ENCODE measurements at regions not wholly inside any gene's neighbourhood (a gene's known extent, or its start where the extent isn't known, plus 50 kb on each side); places are given as distances from the start of the nearest gene placed in this dataset.

GRCh38 chr6:168774381-168774780 lies 333.4 kb downstream of the SMOC2 start:
- H3K27ac ChIP-seq (ENCODE audit: low read depth in 2 of 2, low read length in 1 of 2), result no peak overlapping the region
- H4K20me1 ChIP-seq (ENCODE audit: insufficient read depth), result no peaks in the 10 kb centered on the region
- H3K4me3 ChIP-seq (ENCODE audit: low read depth in 2 of 2, low read length in 1 of 2), result no peak overlapping the region
- H2AFZ ChIP-seq (ENCODE audit: low read depth), result no peak overlapping the region
- H3K9me3 ChIP-seq, result peaks cover 8% of the 10 kb centered on the region; the same call in 1 of the 2 replicates
- no peaks in the 10 kb centered on the region for H3K27me3 ChIP-seq (ENCODE audit: insufficient read depth)
- POLR2A ChIA-PET, result no interaction called here
- H3K4me1 ChIP-seq (ENCODE audit: control insufficient read depth in 1 of 2, insufficient read depth in 2 of 2, low read depth in 1 of 2, low read length in 1 of 2), result peaks cover 0 to 10% of the 10 kb centered on the region in 2 experiments; a peak in 1 of 4 replicates
- TF ChIP-seq FOSL2 (IDR thresholded peaks at IDR 0.05; ENCODE audit: borderline replicate concordance, low read depth) (no peak), POLR2AphosphoS5 (IDR thresholded peaks at IDR 0.05; ENCODE audit: low read depth, low read length) (no peak), RAD21 (IDR thresholded peaks at IDR 0.05; ENCODE audit: low read length) (no peak), TEAD4 (IDR thresholded peaks at IDR 0.05; ENCODE audit: borderline replicate concordance, insufficient read depth) (no peak)
- TF ChIP-seq, protein P1, sequence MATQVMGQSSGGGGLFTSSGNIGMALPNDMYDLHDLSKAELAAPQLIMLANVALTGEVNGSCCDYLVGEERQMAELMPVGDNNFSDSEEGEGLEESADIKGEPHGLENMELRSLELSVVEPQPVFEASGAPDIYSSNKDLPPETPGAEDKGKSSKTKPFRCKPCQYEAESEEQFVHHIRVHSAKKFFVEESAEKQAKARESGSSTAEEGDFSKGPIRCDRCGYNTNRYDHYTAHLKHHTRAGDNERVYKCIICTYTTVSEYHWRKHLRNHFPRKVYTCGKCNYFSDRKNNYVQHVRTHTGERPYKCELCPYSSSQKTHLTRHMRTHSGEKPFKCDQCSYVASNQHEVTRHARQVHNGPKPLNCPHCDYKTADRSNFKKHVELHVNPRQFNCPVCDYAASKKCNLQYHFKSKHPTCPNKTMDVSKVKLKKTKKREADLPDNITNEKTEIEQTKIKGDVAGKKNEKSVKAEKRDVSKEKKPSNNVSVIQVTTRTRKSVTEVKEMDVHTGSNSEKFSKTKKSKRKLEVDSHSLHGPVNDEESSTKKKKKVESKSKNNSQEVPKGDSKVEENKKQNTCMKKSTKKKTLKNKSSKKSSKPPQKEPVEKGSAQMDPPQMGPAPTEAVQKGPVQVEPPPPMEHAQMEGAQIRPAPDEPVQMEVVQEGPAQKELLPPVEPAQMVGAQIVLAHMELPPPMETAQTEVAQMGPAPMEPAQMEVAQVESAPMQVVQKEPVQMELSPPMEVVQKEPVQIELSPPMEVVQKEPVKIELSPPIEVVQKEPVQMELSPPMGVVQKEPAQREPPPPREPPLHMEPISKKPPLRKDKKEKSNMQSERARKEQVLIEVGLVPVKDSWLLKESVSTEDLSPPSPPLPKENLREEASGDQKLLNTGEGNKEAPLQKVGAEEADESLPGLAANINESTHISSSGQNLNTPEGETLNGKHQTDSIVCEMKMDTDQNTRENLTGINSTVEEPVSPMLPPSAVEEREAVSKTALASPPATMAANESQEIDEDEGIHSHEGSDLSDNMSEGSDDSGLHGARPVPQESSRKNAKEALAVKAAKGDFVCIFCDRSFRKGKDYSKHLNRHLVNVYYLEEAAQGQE (IDR thresholded peaks at IDR 0.05; ENCODE audit: low read depth, low read length), result no peak
- TF ChIP-seq, protein P2, sequence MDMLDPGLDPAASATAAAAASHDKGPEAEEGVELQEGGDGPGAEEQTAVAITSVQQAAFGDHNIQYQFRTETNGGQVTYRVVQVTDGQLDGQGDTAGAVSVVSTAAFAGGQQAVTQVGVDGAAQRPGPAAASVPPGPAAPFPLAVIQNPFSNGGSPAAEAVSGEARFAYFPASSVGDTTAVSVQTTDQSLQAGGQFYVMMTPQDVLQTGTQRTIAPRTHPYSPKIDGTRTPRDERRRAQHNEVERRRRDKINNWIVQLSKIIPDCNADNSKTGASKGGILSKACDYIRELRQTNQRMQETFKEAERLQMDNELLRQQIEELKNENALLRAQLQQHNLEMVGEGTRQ (IDR thresholded peaks at IDR 0.05; ENCODE audit: borderline replicate concordance, low read depth, low read length), result no peak
- H3K9me2 ChIP-seq, result no peaks in the 10 kb centered on the region
- no peaks in the 10 kb centered on the region for H3F3A ChIP-seq (replicated peaks; ENCODE audit: insufficient read depth)
- no peak overlapping the region for H3K4me2 ChIP-seq
- H3K79me2 ChIP-seq (ENCODE audit: insufficient read depth), result no peaks in the 10 kb centered on the region
- CTCF ChIA-PET, result no interaction called here
- DNase-seq, result no peak
- H3K9ac ChIP-seq, result no peak overlapping the region
- no peaks in the 10 kb centered on the region for H3K36me3 ChIP-seq (replicated peaks in 1 of 2; ENCODE audit: control insufficient read depth in 1 of 2, insufficient read depth in 2 of 2, low read length in 1 of 2)

- POLR2A ChIA-PET, result no interaction called here
- Histone ChIP-seq H3K9ac (no peak overlapping the region), H3K9me2 (no peaks in the 10 kb centered on the region), H3K36me3 (replicated peaks in 1 of 2; ENCODE audit: control insufficient read depth in 1 of 2, insufficient read depth in 2 of 2, low read length in 1 of 2) (no peaks in the 10 kb centered on the region), H3K4me1 (ENCODE audit: control insufficient read depth in 1 of 2, insufficient read depth in 2 of 2, low read depth in 1 of 2, low read length in 1 of 2) (peaks cover 0 to 10% of the 10 kb centered on the region in 2 experiments; a peak in 1 of 4 replicates), H2AFZ (ENCODE audit: low read depth) (no peak overlapping the region), H3K9me3 (peaks cover 8% of the 10 kb centered on the region; the same call in 1 of the 2 replicates), H3F3A (replicated peaks; ENCODE audit: insufficient read depth) (no peaks in the 10 kb centered on the region), H3K4me3 (ENCODE audit: low read depth in 2 of 2, low read length in 1 of 2) (no peak overlapping the region), H3K79me2 (ENCODE audit: insufficient read depth) (no peaks in the 10 kb centered on the region), H3K27ac (ENCODE audit: low read depth in 2 of 2, low read length in 1 of 2) (no peak overlapping the region), H3K4me2 (no peak overlapping the region), H3K27me3 (ENCODE audit: insufficient read depth) (no peaks in the 10 kb centered on the region), H4K20me1 (ENCODE audit: insufficient read depth) (no peaks in the 10 kb centered on the region)
- TF ChIP-seq, protein P2 (IDR thresholded peaks at IDR 0.05; ENCODE audit: borderline replicate concordance, low read depth, low read length), result no peak
- no peak for TF ChIP-seq RFX5 (IDR thresholded peaks at IDR 0.05; ENCODE audit: low read length)
- CTCF ChIA-PET, result no interaction called here
- DNase-seq, result no peak
These were observed 332.8 kb downstream of the SMOC2 start for GRCh38 chr6:168773788-168774187.
